Liver (tissue), 7 donors: ENCODE measurements at regions not wholly inside any gene's neighbourhood (a gene's known extent, or its start where the extent isn't known, plus 50 kb on each side); places are given as distances from the start of the nearest gene placed in this dataset.
A peak's percentile ranks its signal among the peaks of the same experiment; 100 is the strongest.
"Not testable (repeated sequence)": the region's sequence is repeated elsewhere in the genome, so short reads cannot be mapped to it uniquely, and the experiment has no call there.

Experiments used
- DNase-seq: peaks from one replicate; pipeline ENCODE4 v3.0.0-alpha.2; 2017; ENCODE audit warnings: low spot score
- H3K27ac ChIP-seq, 2 donors: one replicate each; pipeline ENCODE4 v1.7.0; 2013; ENCODE audit warnings: inconsistent platforms in 2 of 2, low read length in 2 of 2, control low read depth in 1 of 2, low read depth in 1 of 2, mild to moderate bottlenecking in 1 of 2
- H3K27me3 ChIP-seq, 4 donors: one replicate each; pipeline versions ENCODE4 v1.6.1 to v1.7.0; 2013; ENCODE audit warnings: low read length in 3 of 4, inconsistent platforms in 1 of 4, mild to moderate bottlenecking in 1 of 4, moderate library complexity in 1 of 4; ENCODE audit not compliant: control insufficient read depth in 4 of 4, insufficient read depth in 4 of 4
- H3K36me3 ChIP-seq, 4 donors: one replicate each; pipeline versions ENCODE4 v1.6.1 to v1.7.0; 2013; ENCODE audit warnings: low read length in 3 of 4, mild to moderate bottlenecking in 3 of 4, low read depth in 1 of 4, moderate library complexity in 1 of 4; ENCODE audit not compliant: control insufficient read depth in 4 of 4, insufficient read depth in 3 of 4
- H3K4me1 ChIP-seq, 4 donors: one replicate each; pipeline versions ENCODE4 v1.6.1 to v1.7.0; 2013; ENCODE audit warnings: low read length in 3 of 4, mild to moderate bottlenecking in 3 of 4, moderate library complexity in 1 of 4; ENCODE audit not compliant: control insufficient read depth in 4 of 4, insufficient read depth in 4 of 4
- H3K4me3 ChIP-seq, 3 donors: one replicate each; pipeline versions ENCODE4 v1.6.1 to v1.7.0; 2013; ENCODE audit warnings: low read length in 3 of 3, control low read depth in 1 of 3, low read depth in 1 of 3, mild to moderate bottlenecking in 1 of 3
- H3K9ac ChIP-seq, 2 donors: one replicate each; pipeline ENCODE4 v1.7.0; 2013; ENCODE audit warnings: low read length in 2 of 2, mild to moderate bottlenecking in 2 of 2, moderate library complexity in 2 of 2, control low read depth in 1 of 2, low read depth in 1 of 2
- H3K9me3 ChIP-seq, 4 donors: one replicate each; pipeline versions ENCODE4 v1.6.1 to v1.7.0; 2013; ENCODE audit warnings: low read length in 3 of 4; ENCODE audit not compliant: control insufficient read depth in 4 of 4
- HNF4A ChIP-seq, 2 donors: conservative IDR thresholded peaks; 2 replicates each; pipeline ENCODE4 v1.6.1; 2016; ENCODE audit warnings: antibody characterized with exemption in 2 of 2, mild to moderate bottlenecking in 2 of 2
- RAD21 ChIP-seq, 2 donors: IDR thresholded peaks; 2 replicates each; pipeline ENCODE4 v1.6.1; 2016; ENCODE audit warnings: antibody characterized with exemption in 2 of 2, mild to moderate bottlenecking in 2 of 2
- RXRA ChIP-seq, 2 donors: IDR thresholded peaks; 2 replicates each; pipeline ENCODE4 v1.6.1; 2017 to 2018; ENCODE audit warnings: antibody characterized with exemption in 2 of 2, mild to moderate bottlenecking in 1 of 2
- SP1 ChIP-seq: IDR thresholded peaks from 2 replicates; pipeline ENCODE4 v1.6.1; 2018; ENCODE audit warnings: antibody characterized with exemption, mild to moderate bottlenecking
- TAF1 ChIP-seq: conservative IDR thresholded peaks from 2 replicates; pipeline ENCODE4 v1.6.1; 2016; ENCODE audit warnings: antibody characterized with exemption, mild to moderate bottlenecking
- YY1 ChIP-seq: IDR thresholded peaks from 2 replicates; pipeline ENCODE4 v1.6.1; 2016; ENCODE audit warnings: antibody characterized with exemption, mild to moderate bottlenecking
- WGBS: extraction: QIAGEN DNeasy Blood & Tissue Kit; methylation state at CpG from one replicate; pipeline ENCODE4 v1.1.7; 2013; 5-methylcytosine and 5-hydroxymethylcytosine counted together
- donor health status: healthy.
- donor health status: healthy.
- donor health status: healthy.
- donor health status: healthy.

DNA sequence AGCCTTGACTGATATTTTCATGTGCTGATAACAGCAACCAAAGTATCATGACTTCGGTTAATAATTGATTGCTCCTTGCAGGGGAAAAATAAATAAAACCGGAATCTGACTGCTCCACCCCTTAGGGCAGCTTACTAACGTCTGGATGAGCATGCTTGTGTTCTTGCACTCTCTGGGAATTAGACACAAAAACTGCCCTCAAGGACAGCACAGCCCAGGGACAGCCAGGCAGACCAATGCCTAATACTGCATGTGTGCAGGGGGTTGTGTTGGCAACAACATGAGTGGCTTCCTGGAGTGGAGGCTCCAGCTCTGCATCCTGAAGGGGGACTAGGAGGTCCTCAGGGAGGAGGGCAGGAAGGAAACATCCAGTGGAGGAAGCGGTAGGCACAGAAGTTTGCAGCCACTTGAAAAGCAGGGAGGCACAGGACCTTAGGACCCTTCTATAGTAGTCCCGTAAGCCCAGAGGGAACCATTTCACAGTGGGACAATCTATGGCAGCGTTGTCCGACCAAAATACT lies 205.4 kb upstream of the IRF2BP2 start:
- H3K4me3 ChIP-seq, H3K36me3 ChIP-seq, H3K9me3 ChIP-seq, H3K9ac ChIP-seq, H3K27me3 ChIP-seq, DNase-seq, H3K4me1 ChIP-seq: not testable (repeated sequence)
- H3K27ac ChIP-seq = peak overlapping the region; percentile 86 to 89
- TF ChIP-seq RXRA (IDR thresholded peaks at IDR 0.05) = peak in 1 of 2 donors; percentile 36
- TF ChIP-seq RAD21 (IDR thresholded peaks at IDR 0.05) = peak; percentile 14 to 44
- TF ChIP-seq YY1 = peak; percentile 14
- TF ChIP-seq SP1 = peak; percentile 51
- TF ChIP-seq HNF4A (conservative IDR thresholded peaks at IDR 0.05) = peak; percentile 18 to 30
- peak; percentile 67 for TF ChIP-seq TAF1
- WGBS = 17% methylated on average over 7 of the region's 7 CpGs

DNA sequence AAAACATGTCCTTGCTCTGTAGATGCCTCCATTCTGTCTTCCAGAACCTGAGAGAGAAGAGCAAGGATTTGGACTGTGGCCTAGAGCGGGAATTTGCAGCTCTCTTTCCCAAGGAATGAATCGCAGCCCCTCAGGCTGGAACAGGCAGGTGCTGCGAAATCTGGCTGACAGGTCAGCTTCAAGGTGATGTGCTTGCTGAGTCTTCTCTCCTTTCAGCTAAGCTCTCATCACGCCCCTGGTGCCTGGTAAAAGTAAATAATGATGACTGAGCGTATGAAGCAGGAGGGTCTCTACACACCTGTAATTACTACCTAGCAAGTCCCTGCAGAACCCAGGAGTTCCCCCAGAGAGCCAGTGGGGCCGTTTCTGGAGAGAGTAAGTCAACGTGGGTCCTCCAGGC lies 204.3 kb upstream of the IRF2BP2 start:
- not testable (repeated sequence) for H3K27ac ChIP-seq, H3K4me1 ChIP-seq, H3K4me3 ChIP-seq, H3K9me3 ChIP-seq, H3K9ac ChIP-seq, H3K27me3 ChIP-seq, H3K36me3 ChIP-seq, DNase-seq
- 87% methylated on average over 3 of the region's 7 CpGs for WGBS

GRCh38 chr1:234811824-234812223 lies 201.8 kb upstream of the IRF2BP2 start:
- not testable (repeated sequence) for DNase-seq, H3K4me1 ChIP-seq, H3K9ac ChIP-seq, H3K9me3 ChIP-seq, H3K27ac ChIP-seq, H3K4me3 ChIP-seq, H3K36me3 ChIP-seq, H3K27me3 ChIP-seq
- 92% methylated on average over 6 of the region's 6 CpGs for WGBS

DNA sequence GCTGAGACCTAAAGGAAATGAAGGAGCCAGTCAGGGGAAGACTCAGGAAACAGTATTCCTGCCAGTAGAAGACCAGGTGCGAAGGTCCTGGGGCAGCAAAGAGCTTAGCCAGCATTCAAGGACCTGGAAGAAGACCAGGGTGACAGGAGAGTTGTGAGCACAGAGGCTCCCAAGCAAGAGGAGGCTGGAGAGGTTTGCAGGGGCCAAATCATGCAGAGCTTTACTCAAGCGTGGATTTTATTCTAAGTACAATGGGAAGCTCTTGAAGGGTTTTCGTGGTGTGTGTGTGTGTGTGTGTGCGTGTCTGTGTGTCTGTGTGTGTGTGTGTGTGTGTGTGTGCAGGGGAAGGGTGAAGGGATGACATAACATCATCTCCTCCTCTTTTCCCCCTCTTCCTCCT lies 200.7 kb upstream of the IRF2BP2 start:
- 69% methylated on average over 3 of the region's 4 CpGs for WGBS

DNA sequence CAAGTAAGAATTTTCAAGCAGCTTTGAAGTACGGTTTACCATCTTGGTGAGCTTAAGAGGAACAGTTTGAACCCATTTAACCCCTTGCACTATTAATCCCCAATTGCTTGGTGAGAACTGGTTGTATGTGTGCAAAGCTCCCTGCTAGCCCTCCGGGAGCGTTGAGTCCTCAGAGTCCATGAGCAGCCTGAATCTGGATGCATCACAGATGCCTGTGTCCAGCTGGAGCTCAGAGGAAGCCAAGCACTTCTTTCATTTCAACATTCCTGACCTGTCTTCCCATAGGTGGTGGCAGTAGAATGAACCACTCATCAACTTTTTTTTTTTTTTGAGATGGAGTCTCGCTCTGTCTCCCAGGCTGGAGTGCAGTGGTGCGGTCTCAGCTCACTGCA lies 199.9 kb upstream of the IRF2BP2 start:
- not testable (repeated sequence) for H3K36me3 ChIP-seq, H3K4me1 ChIP-seq, H3K27ac ChIP-seq, H3K9ac ChIP-seq, H3K9me3 ChIP-seq, H3K4me3 ChIP-seq, H3K27me3 ChIP-seq, DNase-seq
- 94% methylated on average over 4 of the region's 5 CpGs for WGBS

More for the DNA sequence above, 200.7 kb upstream of the IRF2BP2 start:
- not testable (repeated sequence) for H3K27ac ChIP-seq, H3K36me3 ChIP-seq, H3K9ac ChIP-seq, DNase-seq, H3K4me1 ChIP-seq, H3K4me3 ChIP-seq, H3K27me3 ChIP-seq, H3K9me3 ChIP-seq

DNA sequence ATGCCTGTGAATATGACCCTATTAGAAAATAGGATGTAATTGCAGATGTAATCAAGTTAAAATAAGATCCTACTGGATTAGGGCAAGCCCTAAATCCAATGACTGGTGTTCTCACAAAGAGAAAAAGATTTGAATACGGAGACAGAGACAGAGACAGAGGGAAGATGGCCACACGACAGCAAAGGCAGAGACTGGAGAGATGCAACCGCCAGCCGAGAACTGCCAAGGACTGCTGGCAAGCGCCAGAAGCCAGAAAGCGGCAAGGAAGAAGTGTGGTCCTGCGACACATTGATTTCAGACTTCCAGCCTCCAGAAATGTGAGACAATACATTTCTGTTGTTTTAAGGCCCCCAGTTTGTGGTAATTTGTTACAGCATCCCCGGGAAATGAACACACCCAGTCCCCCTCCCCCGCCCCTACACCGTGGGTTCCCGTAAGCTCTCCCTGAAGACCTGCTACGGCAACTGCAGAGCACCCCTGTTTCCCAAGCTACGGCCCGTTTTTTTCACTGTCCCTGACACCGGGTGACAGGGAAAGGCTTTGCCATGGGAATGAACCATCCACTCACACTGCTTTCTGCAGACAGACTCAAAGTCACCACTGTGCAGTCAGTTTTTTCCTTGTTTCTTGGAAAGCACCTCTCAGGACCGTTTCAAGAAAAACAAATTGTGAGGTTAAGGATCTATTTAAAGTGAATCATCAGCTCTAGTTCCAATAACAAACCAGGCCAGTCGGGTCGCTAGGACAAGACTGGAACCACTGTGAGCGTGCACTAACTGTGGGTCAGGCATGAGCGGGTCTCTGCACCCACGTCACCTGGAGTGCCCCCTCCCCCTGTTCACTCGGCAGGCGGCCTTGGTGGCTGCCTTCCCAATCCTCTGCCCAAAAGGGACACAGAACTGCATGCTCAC lies 199.2 kb upstream of the IRF2BP2 start:
- not testable (repeated sequence) for H3K27me3 ChIP-seq, H3K4me3 ChIP-seq, H3K9me3 ChIP-seq, H3K27ac ChIP-seq, H3K36me3 ChIP-seq, DNase-seq, H3K9ac ChIP-seq, H3K4me1 ChIP-seq
- 91% methylated on average over 15 of the region's 23 CpGs for WGBS

- not testable (repeated sequence) for H3K27me3 ChIP-seq, H3K4me3 ChIP-seq, H3K27ac ChIP-seq, H3K4me1 ChIP-seq, H3K36me3 ChIP-seq, DNase-seq, H3K9ac ChIP-seq, H3K9me3 ChIP-seq
- WGBS = 58% methylated on average over 4 of the region's 7 CpGs
Observed at GRCh38 chr1:234808459-234808858, 198.5 kb upstream of the IRF2BP2 start.
